Smooth muscle cell (in vitro differentiated cells): ENCODE measurements at regions not wholly inside any gene's neighbourhood (a gene's known extent, or its start where the extent isn't known, plus 50 kb on each side); places are given as distances from the start of the nearest gene placed in this dataset.

Source experiments
- DNase-seq: peaks from one replicate; lab custom pipeline; 2025; ENCODE audit not compliant: unreplicated experiment; lab: John Stamatoyannopoulos, UW
- H2AFZ ChIP-seq: fragments of 200-600 bp; sonication (generic); 2 replicates; pipeline ENCODE4 v1.6.0; 2016; ENCODE audit warnings: antibody characterized with exemption, low read depth, mild to moderate bottlenecking
- H3F3A ChIP-seq: fragments of 200-600 bp; sonication (generic); 2 replicates; pipeline ENCODE4 v1.6.0; 2017; ENCODE audit warnings: antibody characterized with exemption, low read depth
- H3K27ac ChIP-seq: fragments of 200-600 bp; sonication (generic); 2 replicates; pipeline ENCODE4 v1.5.1; 2016; ENCODE audit warnings: low read depth, mild to moderate bottlenecking
- H3K27me3 ChIP-seq: fragments of 200-600 bp; sonication (generic); 2 replicates; pipeline ENCODE4 v1.6.1; 2016; ENCODE audit warnings: low read depth, mild to moderate bottlenecking
- H3K36me3 ChIP-seq: fragments of 200-600 bp; sonication (generic); 2 replicates; pipeline ENCODE4 v1.5.1; 2016; ENCODE audit warnings: low read depth
- H3K4me1 ChIP-seq: fragments of 200-600 bp; sonication (generic); 2 replicates; pipeline ENCODE4 v1.5.1; 2016; ENCODE audit warnings: low read depth
- H3K4me2 ChIP-seq: fragments of 200-600 bp; sonication (generic); 2 replicates; pipeline ENCODE4 v1.6.0; 2016; ENCODE audit warnings: mild to moderate bottlenecking
- H3K4me3 ChIP-seq: fragments of 200-600 bp; sonication (generic); 2 replicates; pipeline ENCODE4 v1.5.1; 2016; ENCODE audit warnings: mild to moderate bottlenecking
- H3K79me2 ChIP-seq: fragments of 200-600 bp; sonication (generic); 2 replicates; pipeline ENCODE4 v1.6.0; 2016; ENCODE audit warnings: low read depth, mild to moderate bottlenecking
- H3K9ac ChIP-seq: fragments of 200-600 bp; sonication (generic); 2 replicates; pipeline ENCODE4 v1.6.0; 2016; ENCODE audit warnings: low read depth
- H3K9me3 ChIP-seq: fragments of 200-600 bp; sonication (generic); replicated peaks from 2 replicates; pipeline ENCODE4 v1.5.1; 2016; ENCODE audit warnings: low read depth
- H4K20me1 ChIP-seq: fragments of 200-600 bp; sonication (generic); 2 replicates; pipeline ENCODE4 v1.6.0; 2016; ENCODE audit warnings: low read depth
- CTCF ChIP-seq: fragments of 200-600 bp; sonication (generic); IDR thresholded peaks from 2 replicates; pipeline ENCODE4 v1.5.1; 2017; ENCODE audit warnings: borderline replicate concordance, mild to moderate bottlenecking, antibody characterized with exemption; ENCODE audit not compliant: insufficient read depth, poor library complexity, severe bottlenecking
- WGBS: methylation state at CpG from one replicate; pipeline ENCODE4 v1.1.7; 2016; ENCODE audit warnings: low lambda C conversion rate; 5-methylcytosine and 5-hydroxymethylcytosine counted together

DNA sequence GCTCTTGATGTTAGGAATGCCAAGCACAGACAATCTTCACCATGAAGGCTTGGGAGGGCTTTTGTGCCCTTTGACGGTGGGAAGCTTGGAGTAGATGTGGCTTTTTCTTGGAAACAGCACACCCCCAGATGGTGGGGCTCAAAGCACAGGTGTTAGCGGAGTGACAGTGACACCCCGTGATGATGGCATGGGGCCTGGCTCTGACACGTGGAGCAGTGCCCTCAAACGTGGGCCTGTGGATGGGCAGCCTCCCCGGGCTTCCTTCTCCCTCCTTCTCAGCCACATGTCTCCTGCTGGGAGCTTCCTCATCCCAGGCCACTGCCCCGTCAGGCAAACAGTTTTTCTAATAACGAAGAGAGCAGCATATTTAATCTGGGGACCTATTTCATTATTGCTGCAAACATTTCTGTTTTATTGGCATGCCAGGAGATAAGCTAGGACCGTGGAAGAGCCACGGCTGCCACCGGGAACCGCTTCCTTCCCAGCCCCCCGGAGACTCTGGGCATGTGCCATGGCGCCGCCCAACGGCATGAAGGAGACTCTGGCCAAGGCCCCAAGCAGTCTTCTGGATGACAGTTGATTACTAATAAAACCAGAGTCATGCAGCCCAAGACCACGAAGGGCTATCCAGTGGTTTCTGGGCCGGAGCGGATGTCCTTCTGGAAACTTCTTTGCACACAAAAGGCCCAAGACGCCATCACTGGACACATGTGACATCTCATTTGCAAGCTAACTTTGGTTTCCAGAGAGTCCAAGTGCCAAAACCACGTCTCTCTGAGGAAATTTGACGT lies 280.3 kb upstream of the FOXF1 start:
- Histone ChIP-seq H3K27me3 (no peaks in the 10 kb centered on the region), H3K9me3 (no peaks in the 10 kb centered on the region), H3K27ac (no peak overlapping the region), H3K4me1 (no peaks in the 10 kb centered on the region), H3F3A (no peaks in the 10 kb centered on the region), H3K36me3 (no peaks in the 10 kb centered on the region), H3K79me2 (no peaks in the 10 kb centered on the region), H3K4me3 (no peak overlapping the region), H2AFZ (no peak overlapping the region), H3K9ac (no peak overlapping the region), H3K4me2 (no peak overlapping the region), H4K20me1 (no peaks in the 10 kb centered on the region)
- TF ChIP-seq CTCF: no peak
- DNase-seq: no peak
- WGBS: 82% methylated on average over 22 of the region's 22 CpGs

DNA sequence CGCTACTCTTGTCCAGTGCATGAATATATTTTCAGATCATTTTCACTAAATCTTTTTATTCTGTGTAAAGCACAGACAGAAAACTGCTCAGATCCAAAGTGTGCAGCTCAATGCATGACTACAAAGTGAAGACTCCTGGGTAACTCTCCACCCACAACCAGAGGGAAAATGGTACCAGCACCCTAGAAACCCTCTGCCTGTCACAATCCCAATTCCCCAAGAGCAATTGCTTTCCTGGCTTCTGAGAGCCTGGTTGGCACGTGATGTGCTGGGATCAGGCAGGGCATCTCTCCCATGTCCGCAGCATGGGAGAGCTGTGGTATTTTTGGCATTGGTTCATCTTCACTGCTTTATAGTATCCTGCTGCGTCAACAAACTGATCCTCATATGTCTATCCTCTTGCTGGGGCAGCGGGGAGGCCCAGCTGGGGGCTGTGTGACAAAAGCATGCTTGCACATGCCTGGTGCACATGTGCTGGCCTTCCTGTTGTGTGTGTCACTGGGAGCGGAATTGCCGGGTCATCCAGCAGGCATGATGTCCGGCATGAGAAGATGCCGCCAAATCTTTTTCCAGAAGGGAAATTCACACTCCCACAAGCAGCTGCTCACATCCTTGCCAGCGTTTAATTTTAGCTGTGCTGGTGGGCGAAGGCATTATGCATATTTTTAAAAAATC lies 278.9 kb upstream of the FOXF1 start:
- no peaks in the 10 kb centered on the region for H3K4me1 ChIP-seq
- TF ChIP-seq CTCF: no peak
- no peaks in the 10 kb centered on the region for H4K20me1 ChIP-seq
- H3K4me2 ChIP-seq: no peak overlapping the region
- H3K79me2 ChIP-seq: no peaks in the 10 kb centered on the region
- H2AFZ ChIP-seq: no peak overlapping the region
- no peaks in the 10 kb centered on the region for H3K36me3 ChIP-seq
- no peaks in the 10 kb centered on the region for H3K9me3 ChIP-seq
- H3K27me3 ChIP-seq: no peaks in the 10 kb centered on the region
- no peak overlapping the region for H3K9ac ChIP-seq
- H3K27ac ChIP-seq: no peak overlapping the region
- H3F3A ChIP-seq: no peaks in the 10 kb centered on the region
- no peak for DNase-seq
- WGBS: 75% methylated on average over 11 of the region's 11 CpGs
- H3K4me3 ChIP-seq: no peak overlapping the region

DNA sequence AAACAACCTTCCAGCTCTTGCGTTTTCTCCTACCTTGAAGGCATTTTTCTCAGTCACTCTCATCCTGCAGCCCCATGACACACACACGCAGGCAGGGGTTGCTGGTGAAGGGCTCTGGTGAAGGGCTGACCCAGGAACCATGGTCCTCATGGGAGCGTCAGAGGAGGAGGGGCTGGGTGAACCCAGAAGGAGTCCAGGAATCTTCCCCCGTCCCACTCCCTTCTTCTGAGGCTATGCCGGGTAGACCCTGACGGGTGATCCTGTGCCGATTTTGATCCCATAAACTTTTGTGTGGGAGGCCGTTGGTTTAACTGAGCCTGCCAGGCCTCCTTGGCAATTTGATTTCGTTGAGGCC lies 278.4 kb upstream of the FOXF1 start:
- Histone ChIP-seq H3K36me3 (no peaks in the 10 kb centered on the region), H3K27ac (no peak overlapping the region), H3K27me3 (no peaks in the 10 kb centered on the region), H3K79me2 (no peaks in the 10 kb centered on the region), H3K4me3 (no peak overlapping the region), H3K4me1 (no peaks in the 10 kb centered on the region), H3K9ac (no peak overlapping the region), H2AFZ (no peak overlapping the region), H4K20me1 (no peaks in the 10 kb centered on the region), H3K4me2 (no peak overlapping the region), H3F3A (no peaks in the 10 kb centered on the region), H3K9me3 (no peaks in the 10 kb centered on the region)
- DNase-seq: no peak
- WGBS: 88% methylated on average over 9 of the region's 9 CpGs
- TF ChIP-seq CTCF: no peak
